B cell (primary cell): ENCODE measurements at regions not wholly inside any gene's neighbourhood (a gene's known extent, or its start where the extent isn't known, plus 50 kb on each side); places are given as distances from the start of the nearest gene placed in this dataset.

Experiments
- ATAC-seq: fragments of 200-7000 bp; cut with Tn5 transposase; one replicate; pipeline ENCODE4 v1.10.0; 2021; ENCODE audit warnings: low read depth, mild to moderate bottlenecking, moderate number of reproducible peaks, moderate library complexity
- CTCF ChIA-PET: fragments of 350-600 bp; sonication (Branson Sonifier 250); formaldehyde crosslinking; loops from one replicate; lab custom pipeline; 2021; ENCODE audit warnings: antibody characterized with exemption, inconsistent platforms; lab: Charles Lee
- POLR2A ChIA-PET: fragments of 350-600 bp; sonication (Branson Sonifier 250); formaldehyde crosslinking; loops from one replicate; lab custom pipeline; 2021; ENCODE audit warnings: antibody characterized with exemption; lab: Charles Lee
- DNase-seq: peaks from one replicate; pipeline ENCODE4 v3.0.0; 2013
- H2AFZ ChIP-seq: 2 replicates; pipeline ENCODE4 v1.6.1; 2012; ENCODE audit warnings: mild to moderate bottlenecking, low read depth, low read length; ENCODE audit not compliant: insufficient read depth, poor library complexity, severe bottlenecking
- H3K27ac ChIP-seq, 2 donors: 1 replicate in 1 of 2; 2 replicates in 1 of 2; pipeline ENCODE4 v1.5.1; 2012 to 2013; ENCODE audit warnings: low read length in 2 of 2, mild to moderate bottlenecking in 2 of 2, moderate library complexity in 1 of 2
- H3K27me3 ChIP-seq, 4 experiments: fragments of 200-600 bp in 1 of 4; sonication (generic) in 1 of 4; replicated peaks in 1 of 4; 1 replicate in 2 of 4; 2 replicates in 2 of 4; pipeline versions ENCODE4 v1.6.1 to v1.7.0; 2013 to 2016; ENCODE audit warnings: low read length in 3 of 4, mild to moderate bottlenecking in 2 of 4, mixed read lengths in 1 of 4, moderate library complexity in 1 of 4; ENCODE audit not compliant: insufficient read depth in 4 of 4, control insufficient read depth in 3 of 4; ENCODE audit errors: control extremely low read depth in 1 of 4
- H3K36me3 ChIP-seq, 2 experiments: replicated peaks in 1 of 2; 1 replicate in 1 of 2; 2 replicates in 1 of 2; pipeline versions ENCODE4 v1.6.1 to v1.7.1; 2013; ENCODE audit warnings: low read length in 1 of 2; ENCODE audit not compliant: insufficient read depth in 2 of 2, control insufficient read depth in 1 of 2; ENCODE audit errors: control extremely low read depth in 1 of 2, extremely low read depth in 1 of 2
- H3K4me1 ChIP-seq, 2 donors: fragments of 200-600 bp in 1 of 2; sonication (generic) in 1 of 2; 1 replicate in 1 of 2; 2 replicates in 1 of 2; pipeline versions ENCODE4 v1.5.1 to v1.6.1; 2013 to 2017; ENCODE audit warnings: low read length in 2 of 2; ENCODE audit not compliant: control insufficient read depth in 2 of 2, insufficient read depth in 2 of 2
- H3K4me2 ChIP-seq: replicated peaks from 2 replicates; pipeline ENCODE3; 2012; ENCODE audit warnings: mild to moderate bottlenecking, low read depth, low read length; ENCODE audit not compliant: poor library complexity, severe bottlenecking
- H3K4me3 ChIP-seq, 5 experiments: fragments of 200-600 bp in 1 of 5; sonication (generic) in 1 of 5; 1 replicate in 3 of 5; 2 replicates in 2 of 5; pipeline versions ENCODE4 v1.5.1 to v1.7.0; 2011 to 2016; ENCODE audit warnings: low read length in 4 of 5, mild to moderate bottlenecking in 4 of 5, low read depth in 2 of 5, control low read depth in 1 of 5, moderate library complexity in 1 of 5; ENCODE audit not compliant: insufficient read depth in 1 of 5; ENCODE audit errors: control extremely low read depth in 1 of 5, extremely low read depth in 1 of 5
- H3K79me2 ChIP-seq: fragments of 200-600 bp; sonication (generic); one replicate; pipeline ENCODE4 v1.6.0; 2016; ENCODE audit warnings: low read length; ENCODE audit not compliant: control insufficient read depth, insufficient read depth
- H3K9ac ChIP-seq: fragments of 200-600 bp; sonication (generic); 2 replicates; pipeline ENCODE4 v1.6.1; 2017; ENCODE audit warnings: mild to moderate bottlenecking, low read length, moderate library complexity
- H3K9me3 ChIP-seq, 3 donors: one replicate each; pipeline versions ENCODE4 v1.6.1 to v1.7.1; 2013; ENCODE audit warnings: low read length in 2 of 3; ENCODE audit not compliant: control insufficient read depth in 2 of 3, insufficient read depth in 1 of 3; ENCODE audit errors: control extremely low read depth in 1 of 3
- H4K20me1 ChIP-seq: 2 replicates; pipeline ENCODE4 v1.6.0; 2012; ENCODE audit warnings: mild to moderate bottlenecking, low read length; ENCODE audit not compliant: insufficient read depth, control insufficient read depth, poor library complexity, severe bottlenecking
- H3K27ac Mint-ChIP-seq: one replicate; pipeline ENCODE4 v1.8.0; 2021; ENCODE audit warnings: mixed read lengths
- H3K27me3 Mint-ChIP-seq: one replicate; pipeline ENCODE4 v1.8.0; 2021; ENCODE audit warnings: mixed read lengths
- H3K4me1 Mint-ChIP-seq: one replicate; pipeline ENCODE4 v1.8.0; 2021; ENCODE audit warnings: mixed read lengths
- H3K4me3 Mint-ChIP-seq: one replicate; pipeline ENCODE4 v1.8.0; 2021; ENCODE audit warnings: mixed read lengths
- H3K9me3 Mint-ChIP-seq: one replicate; pipeline ENCODE4 v1.8.0; 2022; ENCODE audit warnings: mixed read lengths; ENCODE audit not compliant: insufficient read depth
- EZH2 ChIP-seq: IDR thresholded peaks from 2 replicates; pipeline ENCODE4 v1.6.1; 2012; ENCODE audit warnings: borderline replicate concordance, low read depth, mild to moderate bottlenecking, moderate library complexity, low read length; ENCODE audit not compliant: insufficient read depth, poor library complexity, severe bottlenecking
- WGBS: methylation state at CpG from one replicate; pipeline ENCODE4 v1.1.5; 2013; ENCODE audit warnings: missing lambda C conversion rate; ENCODE audit not compliant: insufficient coverage; 5-methylcytosine and 5-hydroxymethylcytosine counted together
- intact Hi-C: fragments of 100-400 bp; cut with micrococcal nuclease; formaldehyde crosslinking; loops from one replicate; pipeline ENCODE4 v1.10.0; 2022
- TF ChIP-seq, protein P1 (sequence below): fragments of 200-600 bp; IDR thresholded peaks from one replicate; pipeline ENCODE4 v1.8.0; 2022; ENCODE audit warnings: antibody characterized with exemption, mild to moderate bottlenecking

DNA sequence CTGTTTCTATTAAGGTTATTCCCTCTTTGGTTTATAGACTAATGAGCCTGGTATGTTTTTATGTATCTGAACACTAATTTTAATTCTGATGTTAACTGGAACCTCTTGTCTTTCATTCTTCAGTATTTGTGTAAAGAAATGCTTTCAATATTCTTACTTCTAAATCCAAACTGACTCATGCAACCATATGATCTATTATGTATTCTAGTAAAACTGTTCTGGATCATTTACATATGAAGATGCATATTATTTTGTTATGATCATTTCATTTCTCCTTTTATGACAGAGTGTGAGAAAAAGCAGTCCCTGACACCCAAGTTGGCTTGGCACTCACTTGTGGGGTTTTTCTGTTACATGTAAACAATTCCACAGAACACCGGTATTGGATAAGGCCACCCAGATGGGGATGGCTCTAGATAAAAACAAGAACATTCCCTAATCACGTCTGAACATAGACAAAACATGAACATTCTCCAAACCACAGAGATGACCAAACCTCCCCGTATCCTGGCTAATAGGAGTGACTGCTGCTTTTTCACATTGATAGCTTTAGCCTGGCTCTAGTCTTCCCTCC is 72.2 kb upstream of the EPHB3 start:
- Histone ChIP-seq H2AFZ (no peak overlapping the region), H3K27me3 (peaks cover 0 to 37% (median 12%) of the 10 kb centered on the region in 4 experiments), H3K9ac (no peak overlapping the region), H3K27ac (no peak overlapping the region), H4K20me1 (no peaks in the 10 kb centered on the region), H3K4me2 (no peak overlapping the region), H3K4me3 (no peak overlapping the region), H3K4me1 (peaks cover 5 to 7% of the 10 kb centered on the region in 2 donors), H3K9me3 (peaks cover 0 to 5% (median 0%) of the 10 kb centered on the region in 3 donors), H3K79me2 (no peaks in the 10 kb centered on the region), H3K36me3 (no peaks in the 10 kb centered on the region)
- ChIA-PET CTCF (no interaction called here), POLR2A (no interaction called here)
- 49% methylated on average over 3 of the region's 3 CpGs for WGBS
- Mint-ChIP-seq H3K27me3 (peaks cover 55% of the 10 kb centered on the region), H3K9me3 (no peaks in the 10 kb centered on the region), H3K27ac (no peak overlapping the region), H3K4me1 (peaks cover 8% of the 10 kb centered on the region), H3K4me3 (no peak overlapping the region)
- DNase-seq, result no peak
- no peak for ATAC-seq
- intact Hi-C loops, result no loop called here
- TF ChIP-seq, protein P1, sequence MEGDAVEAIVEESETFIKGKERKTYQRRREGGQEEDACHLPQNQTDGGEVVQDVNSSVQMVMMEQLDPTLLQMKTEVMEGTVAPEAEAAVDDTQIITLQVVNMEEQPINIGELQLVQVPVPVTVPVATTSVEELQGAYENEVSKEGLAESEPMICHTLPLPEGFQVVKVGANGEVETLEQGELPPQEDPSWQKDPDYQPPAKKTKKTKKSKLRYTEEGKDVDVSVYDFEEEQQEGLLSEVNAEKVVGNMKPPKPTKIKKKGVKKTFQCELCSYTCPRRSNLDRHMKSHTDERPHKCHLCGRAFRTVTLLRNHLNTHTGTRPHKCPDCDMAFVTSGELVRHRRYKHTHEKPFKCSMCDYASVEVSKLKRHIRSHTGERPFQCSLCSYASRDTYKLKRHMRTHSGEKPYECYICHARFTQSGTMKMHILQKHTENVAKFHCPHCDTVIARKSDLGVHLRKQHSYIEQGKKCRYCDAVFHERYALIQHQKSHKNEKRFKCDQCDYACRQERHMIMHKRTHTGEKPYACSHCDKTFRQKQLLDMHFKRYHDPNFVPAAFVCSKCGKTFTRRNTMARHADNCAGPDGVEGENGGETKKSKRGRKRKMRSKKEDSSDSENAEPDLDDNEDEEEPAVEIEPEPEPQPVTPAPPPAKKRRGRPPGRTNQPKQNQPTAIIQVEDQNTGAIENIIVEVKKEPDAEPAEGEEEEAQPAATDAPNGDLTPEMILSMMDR, result no peak
- no peak for TF ChIP-seq EZH2

DNA sequence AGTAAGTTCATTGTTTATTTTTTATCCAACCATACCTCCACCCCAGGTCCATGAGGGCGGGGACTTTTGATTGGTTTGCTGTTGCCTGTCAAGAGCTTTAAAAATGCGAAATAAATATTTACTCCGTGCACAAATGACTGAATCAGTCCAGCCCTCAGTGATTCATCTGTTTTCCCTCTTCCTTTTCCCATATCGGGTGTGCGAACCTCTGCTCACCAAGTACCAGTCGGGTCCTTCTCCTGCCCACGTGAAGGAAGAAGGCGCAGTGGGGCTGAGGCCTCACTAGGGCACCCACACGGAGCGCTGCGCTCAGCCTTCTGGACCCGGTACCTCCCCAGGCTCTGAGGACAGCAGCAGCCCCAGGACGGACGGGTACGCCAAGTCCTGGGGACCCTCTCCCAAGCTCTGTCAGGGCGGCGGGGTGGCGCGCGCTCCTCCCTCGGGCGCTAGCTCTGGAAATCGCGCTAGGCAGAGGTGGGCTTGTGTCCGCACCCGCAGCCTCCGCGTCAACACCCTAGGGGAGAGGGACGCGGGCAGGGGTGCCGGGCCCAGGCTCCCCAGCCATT is 70.5 kb upstream of the EPHB3 start:
- Mint-ChIP-seq H3K9me3 (no peaks in the 10 kb centered on the region), H3K4me1 (peaks cover 8% of the 10 kb centered on the region), H3K4me3 (no peak overlapping the region), H3K27me3 (peaks cover 59% of the 10 kb centered on the region), H3K27ac (no peak overlapping the region)
- Histone ChIP-seq H3K79me2 (no peaks in the 10 kb centered on the region), H3K27me3 (peaks cover 0 to 48% (median 13%) of the 10 kb centered on the region in 4 experiments), H3K4me2 (no peak overlapping the region), H2AFZ (no peak overlapping the region), H3K4me1 (peaks cover 5 to 7% of the 10 kb centered on the region in 2 donors), H3K4me3 (no peak overlapping the region), H3K9ac (no peak overlapping the region), H3K36me3 (no peaks in the 10 kb centered on the region), H3K27ac (no peak overlapping the region), H3K9me3 (peaks cover 0 to 5% (median 0%) of the 10 kb centered on the region in 3 donors), H4K20me1 (no peaks in the 10 kb centered on the region)
- intact Hi-C loops, result no loop called here
- DNase-seq (no peak), ATAC-seq (no peak)
- POLR2A ChIA-PET, result no interaction called here
- TF ChIP-seq, protein P1, result no peak
- no peak for TF ChIP-seq EZH2
- WGBS, result 97% methylated on average over 29 of the region's 31 CpGs
- CTCF ChIA-PET, result interaction anchor here (0.5 kb wide), 1 partner anchor 43 kb away, joined by 3 read pairs; no protein-coding TSS in a partner anchor
